IMR-90 (cell line): ENCODE measurements at regions not wholly inside any gene's neighbourhood (a gene's known extent, or its start where the extent isn't known, plus 50 kb on each side); places are given as distances from the start of the nearest gene placed in this dataset.

ENCODE experiments used
- ATAC-seq: fragments of 200-7000 bp; cut with Tn5 transposase; 2 replicates; pipeline ENCODE4 v1.9.1; 2020; ENCODE audit warnings: low read depth, mild to moderate bottlenecking, moderate library complexity
- BruUV-seq: library from RNA; stranded (reverse); fragments of 400-500 nt; replicated peaks from 2 replicates; lab custom pipeline; 2021; lab: Mats Ljungman, UMichigan
- CTCF ChIA-PET: fragments of 300-600 bp; formaldehyde crosslinking; extraction: SDS; loops from one replicate; lab custom pipeline; 2021; ENCODE audit warnings: antibody characterized with exemption; lab: Yijun Ruan, JAX
- POLR2A ChIA-PET: fragments of 300-600 bp; sonication (Branson Sonifier 250); formaldehyde crosslinking; loops from one replicate; lab custom pipeline; 2022; ENCODE audit warnings: antibody characterized with exemption; ENCODE audit not compliant: unreplicated experiment; lab: Charles Lee
- DNase-seq: peaks from one replicate; pipeline ENCODE4 v3.0.0; 2013
- H2AFZ ChIP-seq: replicated peaks from 2 replicates; pipeline ENCODE3; 2013; ENCODE audit warnings: low read length, mild to moderate bottlenecking; ENCODE audit not compliant: poor library complexity
- H2AK5ac ChIP-seq: 2 replicates; pipeline ENCODE4 v1.6.1; 2013; ENCODE audit warnings: low read depth, low read length, inconsistent platforms
- H2AK9ac ChIP-seq: replicated peaks from 2 replicates; pipeline ENCODE3; 2013; ENCODE audit warnings: mild to moderate bottlenecking, low read depth, low read length, moderate library complexity; ENCODE audit not compliant: poor library complexity
- H2BK120ac ChIP-seq: 2 replicates; pipeline ENCODE4 v1.6.1; 2013; ENCODE audit warnings: low read depth, low read length, inconsistent platforms
- H2BK15ac ChIP-seq: 3 replicates; pipeline ENCODE4 v1.6.1; 2013; ENCODE audit warnings: low read depth, low read length, inconsistent platforms
- H2BK20ac ChIP-seq: 2 replicates; pipeline ENCODE4 v1.6.1; 2013; ENCODE audit warnings: low read depth, mild to moderate bottlenecking, inconsistent platforms, low read length, moderate library complexity
- H2BK5ac ChIP-seq: 2 replicates; pipeline ENCODE4 v1.6.1; 2013; ENCODE audit warnings: mild to moderate bottlenecking, low read depth, low read length, inconsistent platforms; ENCODE audit not compliant: poor library complexity, severe bottlenecking
- H3K14ac ChIP-seq: replicated peaks from 2 replicates; pipeline ENCODE4 v1.6.1; 2013; ENCODE audit warnings: low read depth, low read length, inconsistent platforms
- H3K18ac ChIP-seq: 2 replicates; pipeline ENCODE4 v1.6.1; 2013; ENCODE audit warnings: low read depth, low read length, control low read depth
- H3K23ac ChIP-seq: 2 replicates; pipeline ENCODE4 v1.6.1; 2013; ENCODE audit warnings: low read depth, low read length, inconsistent platforms
- H3K27ac ChIP-seq: 2 replicates; pipeline ENCODE4 v1.5.1; 2013; ENCODE audit warnings: mild to moderate bottlenecking, control low read depth, low read length; ENCODE audit not compliant: insufficient read depth
- H3K27me3 ChIP-seq: 2 replicates; pipeline ENCODE4 v1.6.1; 2013; ENCODE audit warnings: low read length; ENCODE audit not compliant: control insufficient read depth, insufficient read depth
- H3K36me3 ChIP-seq: 2 replicates; pipeline ENCODE4 v1.6.1; 2013; ENCODE audit warnings: low read length, mixed read lengths; ENCODE audit not compliant: control insufficient read depth, insufficient read depth
- H3K4ac ChIP-seq: 2 replicates; pipeline ENCODE4 v1.6.1; 2013; ENCODE audit warnings: low read depth, low read length, inconsistent platforms
- H3K4me1 ChIP-seq: 2 replicates; pipeline ENCODE4 v1.6.1; 2013; ENCODE audit warnings: low read length, mixed read lengths; ENCODE audit not compliant: control insufficient read depth, insufficient read depth
- H3K4me2 ChIP-seq: 2 replicates; pipeline ENCODE4 v1.6.1; 2013; ENCODE audit warnings: low read depth, mild to moderate bottlenecking, control low read depth, low read length, moderate library complexity
- H3K4me3 ChIP-seq: 2 replicates; pipeline ENCODE4 v1.5.1; 2013; ENCODE audit warnings: low read depth, mild to moderate bottlenecking, control low read depth, low read length, moderate library complexity; ENCODE audit not compliant: insufficient read depth
- H3K56ac ChIP-seq: 2 replicates; pipeline ENCODE4 v1.6.1; 2013; ENCODE audit warnings: low read length, inconsistent platforms; ENCODE audit not compliant: insufficient read depth; ENCODE audit errors: extremely low read depth
- H3K79me1 ChIP-seq, 2 experiments: 2 replicates each; pipeline ENCODE4 v1.6.1; 2013; ENCODE audit warnings: low read length in 2 of 2, inconsistent platforms in 1 of 2, low read depth in 1 of 2
- H3K9ac ChIP-seq: 2 replicates; pipeline ENCODE4 v1.6.1; 2013; ENCODE audit warnings: low read depth, low read length, control low read depth
- H3K9me1 ChIP-seq: 2 replicates; pipeline ENCODE4 v1.6.1; 2013; ENCODE audit warnings: low read length, inconsistent platforms; ENCODE audit not compliant: insufficient read depth
- H3K9me3 ChIP-seq: 2 replicates; pipeline ENCODE4 v1.6.1; 2013; ENCODE audit warnings: low read length; ENCODE audit not compliant: control insufficient read depth, insufficient read depth
- H4K20me1 ChIP-seq: 2 replicates; pipeline ENCODE4 v1.6.1; 2013; ENCODE audit warnings: low read length, inconsistent platforms; ENCODE audit not compliant: insufficient read depth
- H4K5ac ChIP-seq: 2 replicates; pipeline ENCODE4 v1.6.1; 2013; ENCODE audit warnings: mild to moderate bottlenecking, low read depth, low read length, control low read depth
- H4K8ac ChIP-seq, 2 experiments: 2 replicates each; pipeline ENCODE4 v1.6.1; 2013; ENCODE audit warnings: low read depth in 2 of 2, low read length in 2 of 2, control low read depth in 1 of 2, inconsistent platforms in 1 of 2
- H4K91ac ChIP-seq: 2 replicates; pipeline ENCODE4 v1.6.1; 2013; ENCODE audit warnings: low read depth, low read length, inconsistent platforms; ENCODE audit not compliant: insufficient read depth
- CEBPB ChIP-seq: IDR thresholded peaks from 2 replicates; pipeline ENCODE4 v1.6.1; 2012; ENCODE audit warnings: low read depth, low read length, improper control_type of control experiment
- CHD1 ChIP-seq: IDR thresholded peaks from 2 replicates; pipeline ENCODE4 v1.6.1; 2012; ENCODE audit warnings: low read depth, low read length, improper control_type of control experiment
- CTCF ChIP-seq: conservative IDR thresholded peaks from 2 replicates; pipeline ENCODE4 v1.5.1; 2012; ENCODE audit warnings: mild to moderate bottlenecking, low read depth, low read length, improper control_type of control experiment
- FOS ChIP-seq: fragments of 150-350 bp; IDR thresholded peaks from 2 replicates; pipeline ENCODE4 v1.6.1; 2016; ENCODE audit warnings: low read depth, low read length
- MAFK ChIP-seq: IDR thresholded peaks from 2 replicates; pipeline ENCODE4 v1.6.1; 2012; ENCODE audit warnings: low read depth, low read length, improper control_type of control experiment
- MAZ ChIP-seq: IDR thresholded peaks from 2 replicates; pipeline ENCODE4 v1.6.1; 2012; ENCODE audit warnings: low read depth, mild to moderate bottlenecking, low read length, improper control_type of control experiment, moderate library complexity, borderline replicate concordance
- MXI1 ChIP-seq: IDR thresholded peaks from 2 replicates; pipeline ENCODE4 v1.6.1; 2012; ENCODE audit warnings: low read depth, mild to moderate bottlenecking, low read length, moderate library complexity, borderline replicate concordance
- NFE2L2 ChIP-seq: fragments of 150-350 bp; IDR thresholded peaks from 2 replicates; pipeline ENCODE4 v1.6.1; 2016; ENCODE audit warnings: low read depth, mild to moderate bottlenecking, low read length
- POLR2A ChIP-seq: IDR thresholded peaks from 2 replicates; pipeline ENCODE4 v1.6.1; 2012; ENCODE audit warnings: mild to moderate bottlenecking, low read depth, low read length
- RAD21 ChIP-seq: IDR thresholded peaks from 2 replicates; pipeline ENCODE4 v1.6.1; 2012; ENCODE audit warnings: low read length, improper control_type of control experiment
- RCOR1 ChIP-seq: IDR thresholded peaks from 2 replicates; pipeline ENCODE4 v1.6.1; 2012; ENCODE audit warnings: mild to moderate bottlenecking, low read length, improper control_type of control experiment; ENCODE audit not compliant: insufficient replicate concordance
- RFX5 ChIP-seq: IDR thresholded peaks from 2 replicates; pipeline ENCODE4 v1.8.0; 2012; ENCODE audit warnings: low read depth, mild to moderate bottlenecking, low read length, moderate library complexity
- SMC3 ChIP-seq: fragments of 150-350 bp; IDR thresholded peaks from 2 replicates; pipeline ENCODE4 v1.6.1; 2016; ENCODE audit warnings: low read depth, mild to moderate bottlenecking, antibody characterized with exemption, low read length, moderate library complexity
- dilution Hi-C: fragments of 300-500 bp; cut with HindIII; formaldehyde crosslinking; loops from one replicate; pipeline ENCODE4 v1.14.3; 2018; ENCODE audit warnings: low sequenced_read_pairs; ENCODE audit not compliant: unreplicated experiment
- in situ Hi-C: fragments of 300-500 bp; cut with MboI; formaldehyde crosslinking; loops from 3 replicates; pipeline ENCODE4 v1.14.3; 2019; ENCODE audit warnings: low sequenced_read_pairs, inconsistent platforms, mixed read lengths
- intact Hi-C: fragments of 100-400 bp; cut with micrococcal nuclease; formaldehyde crosslinking; loops from 2 replicates; pipeline ENCODE4 v1.10.0; 2022
- TF ChIP-seq, protein P1 (sequence below): fragments of 150-350 bp; IDR thresholded peaks from 2 replicates; pipeline ENCODE4 v1.6.1; 2017; ENCODE audit warnings: mild to moderate bottlenecking, antibody characterized with exemption, low read length, low read depth

DNA sequence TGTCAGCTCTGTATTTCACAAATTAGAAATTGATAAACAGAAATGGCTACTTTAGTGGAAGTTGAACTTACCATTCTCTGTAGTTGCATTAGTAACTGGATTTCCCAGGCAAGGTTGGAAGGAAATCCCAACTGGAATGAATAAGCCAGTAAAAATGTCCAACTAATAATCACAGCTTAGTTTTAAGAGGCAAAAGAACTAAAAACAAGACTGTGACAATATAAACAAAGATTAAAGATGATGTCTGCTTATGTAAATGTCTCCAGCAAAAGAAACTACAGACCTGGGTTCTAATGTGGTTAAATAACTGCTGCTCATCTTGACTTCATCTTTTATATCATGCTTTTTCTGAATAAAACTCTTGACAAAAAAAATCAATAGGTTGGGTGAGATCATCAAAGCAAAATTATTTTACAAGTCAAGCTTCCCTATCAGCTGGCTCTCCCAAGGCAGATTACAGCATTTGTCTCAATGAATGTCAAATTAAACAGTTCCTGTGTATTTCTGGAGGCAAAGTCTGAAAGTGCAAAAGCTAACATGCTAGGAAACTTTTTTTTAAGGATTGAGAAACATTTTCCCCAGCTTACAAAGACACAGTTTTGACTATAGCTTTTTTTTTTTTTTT is 62.3 kb upstream of the HMHB1 start:
- H3K9ac ChIP-seq: no peak overlapping the region
- H3K18ac ChIP-seq: no peak overlapping the region
- no peak overlapping the region for H3K27ac ChIP-seq
- no TSS peak for BruUV-seq
- intact Hi-C loops (no loop called here), in situ Hi-C loops (no loop called here), dilution Hi-C loops (no loop called here)
- no peak overlapping the region for H2BK15ac ChIP-seq
- no peaks in the 10 kb centered on the region; the same call in 1 of the 2 replicates for H3K9me1 ChIP-seq
- H2AK5ac ChIP-seq: no peak overlapping the region
- H2AFZ ChIP-seq: no peak overlapping the region
- no peak overlapping the region for H3K23ac ChIP-seq
- H4K5ac ChIP-seq: no peak overlapping the region
- H4K20me1 ChIP-seq: no peaks in the 10 kb centered on the region
- H3K4me2 ChIP-seq: peak overlapping the region; percentile 61
- no peak overlapping the region for H3K4me3 ChIP-seq
- no peak overlapping the region for H3K4ac ChIP-seq
- no peak overlapping the region for H3K14ac ChIP-seq
- no peak overlapping the region for H3K56ac ChIP-seq
- H2BK120ac ChIP-seq: no peak overlapping the region
- no peaks in the 10 kb centered on the region for H3K9me3 ChIP-seq
- POLR2A ChIA-PET: interaction anchor here (0.6 kb wide), 2 partner anchors 31 to 111 kb away, joined by 4 to 5 read pairs; no protein-coding TSS in a partner anchor
- peak overlapping the region; percentile 23 for H2BK5ac ChIP-seq
- TF ChIP-seq CTCF: no peak
- no peak for TF ChIP-seq MXI1
- no peak for TF ChIP-seq MAFK
- TF ChIP-seq SMC3: no peak
- TF ChIP-seq RCOR1: no peak
- TF ChIP-seq MAZ: no peak
- TF ChIP-seq NFE2L2: no peak
- TF ChIP-seq, protein P1, sequence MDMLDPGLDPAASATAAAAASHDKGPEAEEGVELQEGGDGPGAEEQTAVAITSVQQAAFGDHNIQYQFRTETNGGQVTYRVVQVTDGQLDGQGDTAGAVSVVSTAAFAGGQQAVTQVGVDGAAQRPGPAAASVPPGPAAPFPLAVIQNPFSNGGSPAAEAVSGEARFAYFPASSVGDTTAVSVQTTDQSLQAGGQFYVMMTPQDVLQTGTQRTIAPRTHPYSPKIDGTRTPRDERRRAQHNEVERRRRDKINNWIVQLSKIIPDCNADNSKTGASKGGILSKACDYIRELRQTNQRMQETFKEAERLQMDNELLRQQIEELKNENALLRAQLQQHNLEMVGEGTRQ: no peak
- no peak for TF ChIP-seq RFX5
- TF ChIP-seq CHD1: no peak
- TF ChIP-seq FOS: no peak
- no peak for TF ChIP-seq CEBPB
- no peak for TF ChIP-seq RAD21
- no peak for TF ChIP-seq POLR2A
- no peak overlapping the region for H4K91ac ChIP-seq
- no peaks in the 10 kb centered on the region for H3K36me3 ChIP-seq
- H2BK20ac ChIP-seq: 0 out of 2 replicates have a peak overlapping the region, but pooled peaks have one; percentile 44
- H3K4me1 ChIP-seq: no peaks in the 10 kb centered on the region; the same call in 1 of the 2 replicates
- DNase-seq (peak; percentile 63), ATAC-seq (peak; percentile 92)
- H3K27me3 ChIP-seq: no peaks in the 10 kb centered on the region
- H3K79me1 ChIP-seq: no peaks in the 10 kb centered on the region
- no peak overlapping the region for H2AK9ac ChIP-seq
- no peak overlapping the region for H4K8ac ChIP-seq
- CTCF ChIA-PET: interaction anchor here (0.6 to 1.1 kb wide), 2 partner anchors 9 to 221 kb away, joined by 4 read pairs; no protein-coding TSS in a partner anchor
